CD1c-positive myeloid dendritic cell (primary cell): ENCODE measurements at regions not wholly inside any gene's neighbourhood (a gene's known extent, or its start where the extent isn't known, plus 50 kb on each side); places are given as distances from the start of the nearest gene placed in this dataset.
"Not testable (repeated sequence)": the region's sequence is repeated elsewhere in the genome, so short reads cannot be mapped to it uniquely, and the experiment has no call there.

ENCODE experiments used
- DNase-seq: peaks from one replicate; pipeline ENCODE4 v3.0.0-alpha.2; 2016; ENCODE audit errors: extremely low spot score

DNA sequence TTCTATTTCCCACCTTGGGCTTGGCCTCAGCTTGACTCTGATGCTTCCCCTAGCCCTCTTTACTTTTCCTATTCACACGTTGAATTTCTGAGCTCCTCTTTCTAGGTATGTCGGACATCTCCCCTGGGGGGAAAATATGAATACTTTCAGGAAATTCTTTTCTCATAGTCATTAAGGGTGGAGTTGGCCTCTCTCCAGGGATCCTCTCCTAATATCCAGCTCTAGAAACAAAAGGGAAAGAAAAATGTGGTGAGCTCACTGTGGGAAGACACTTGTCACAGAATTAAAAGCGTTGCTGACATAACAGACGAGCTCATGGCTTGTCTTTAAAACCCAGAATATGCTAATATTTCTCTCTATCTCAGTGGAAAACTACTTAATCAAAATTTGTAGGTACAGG, 132.7 kb upstream of the MEX3C start:
- no peak for DNase-seq

DNA sequence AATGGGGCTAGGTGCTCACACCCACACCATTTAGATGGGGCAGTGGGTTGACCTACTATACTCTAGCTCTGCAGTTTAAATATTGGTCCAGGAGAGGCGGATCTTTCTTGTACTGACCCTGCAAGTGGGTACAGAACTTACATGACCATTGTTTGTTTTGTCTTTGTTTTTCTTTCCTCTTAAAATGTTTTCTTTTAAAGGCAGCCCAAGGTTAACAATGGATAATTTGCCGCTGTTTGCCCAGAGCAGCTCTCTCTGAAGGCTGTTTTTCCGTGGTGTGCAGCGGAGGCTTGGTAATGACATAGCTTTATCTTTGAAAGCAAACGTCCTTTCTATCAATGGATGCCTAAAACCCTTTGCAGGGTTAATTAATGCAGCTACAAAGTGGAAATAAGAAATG, 133.3 kb upstream of the MEX3C start:
- no peak for DNase-seq

DNA sequence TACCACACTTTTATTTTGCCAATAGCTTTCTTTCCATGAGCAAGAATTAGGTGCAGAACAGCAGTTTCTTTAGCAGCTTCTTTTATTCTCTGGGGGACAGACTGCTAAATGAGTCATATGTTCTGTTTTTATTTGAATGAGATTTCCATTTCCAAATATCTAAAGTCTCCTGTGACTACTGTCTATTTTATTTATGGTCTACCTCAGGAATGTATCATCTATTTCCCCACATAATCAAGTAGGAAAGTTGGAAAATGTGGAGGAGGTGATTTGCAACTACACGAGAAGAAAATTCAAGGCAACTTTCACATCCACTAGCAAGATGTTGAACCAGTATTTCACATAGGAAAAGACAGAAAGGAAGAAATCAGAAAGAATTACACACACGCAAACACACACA, 139.9 kb upstream of the MEX3C start:
- no peak for DNase-seq

DNA sequence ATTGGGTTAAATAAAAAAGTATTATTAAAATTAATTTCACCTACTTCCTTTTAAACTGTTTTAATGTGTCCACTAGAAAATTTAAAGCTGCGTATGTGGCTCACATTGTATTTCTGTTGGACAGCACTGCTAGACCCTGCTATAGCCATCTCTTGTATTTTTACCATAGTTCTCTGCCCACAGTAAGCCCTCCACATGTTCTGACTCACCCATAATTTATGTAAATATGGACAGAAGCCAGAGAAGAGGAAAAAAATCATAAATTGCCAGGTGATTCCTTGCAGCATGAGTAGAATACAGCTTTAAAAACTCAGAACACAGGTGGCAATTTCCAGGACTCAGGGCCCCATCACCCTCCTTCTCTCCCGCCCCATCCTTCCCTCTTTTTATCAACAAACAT, 142.4 kb upstream of the MEX3C start:
- no peak for DNase-seq

DNA sequence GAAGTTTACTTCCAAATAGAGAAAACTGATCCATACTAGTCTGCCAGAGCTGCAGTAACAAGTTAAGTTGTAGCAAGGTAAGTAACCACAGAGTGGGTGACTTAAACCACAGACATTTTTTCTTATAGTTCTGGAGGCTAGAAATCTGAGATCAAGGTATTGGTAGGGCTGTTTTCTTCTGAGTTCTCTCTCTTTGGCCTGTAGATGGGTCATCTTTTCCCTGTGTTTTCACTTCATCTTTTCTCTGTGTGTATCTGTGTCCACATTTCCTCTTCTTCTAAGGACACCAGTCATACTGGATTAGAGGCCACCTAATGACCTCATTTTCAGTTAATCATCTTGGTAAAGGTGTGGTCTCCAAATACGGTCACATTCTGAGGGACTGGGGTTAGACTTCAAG, 142.9 kb upstream of the MEX3C start:
- DNase-seq = no peak

DNA sequence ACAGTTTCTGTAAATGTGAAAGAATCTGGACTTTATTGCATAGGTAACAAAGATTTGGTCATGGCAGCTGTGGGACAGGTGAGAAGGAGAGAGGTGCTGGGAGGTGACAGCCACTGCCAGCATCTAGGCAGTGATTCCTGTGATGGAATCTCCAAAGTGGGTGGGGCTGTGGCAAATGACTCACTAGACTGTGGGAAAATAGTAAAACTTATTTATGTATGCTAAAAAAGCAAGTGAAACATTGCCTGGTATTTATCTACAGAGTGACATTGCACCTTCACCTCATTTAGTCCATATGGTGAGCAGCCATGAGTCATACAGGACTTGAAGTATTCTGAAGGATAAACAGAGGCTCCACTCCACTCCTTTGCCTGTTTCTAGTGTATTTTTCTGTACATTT, 145.3 kb upstream of the MEX3C start:
- no peak for DNase-seq

DNA sequence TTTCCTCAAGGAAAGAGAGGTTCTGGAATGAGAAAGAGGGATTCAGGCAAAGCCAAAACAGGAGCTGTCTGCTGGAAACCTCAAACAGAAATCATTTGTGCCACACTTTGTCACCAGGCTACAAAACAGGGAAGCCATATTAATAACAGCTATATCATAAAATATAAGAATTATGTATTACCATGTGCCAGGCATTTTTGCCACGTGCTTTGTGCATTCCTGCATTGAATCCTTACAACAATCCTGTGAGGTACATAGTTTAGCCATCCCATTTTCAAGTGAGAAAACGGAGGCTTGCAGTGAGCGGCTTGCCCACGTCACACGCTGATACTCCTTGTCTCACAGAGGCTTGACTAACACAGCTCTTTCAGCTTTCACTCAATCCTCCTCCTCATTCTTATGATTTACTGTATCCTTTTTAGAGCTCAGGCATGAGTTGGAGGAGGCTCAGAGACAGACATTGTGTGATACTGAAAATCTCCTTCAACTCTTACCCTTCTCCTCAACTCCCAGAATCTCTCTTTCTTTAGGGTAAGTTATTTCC, 148.4 kb upstream of the MEX3C start:
- DNase-seq = no peak

DNA sequence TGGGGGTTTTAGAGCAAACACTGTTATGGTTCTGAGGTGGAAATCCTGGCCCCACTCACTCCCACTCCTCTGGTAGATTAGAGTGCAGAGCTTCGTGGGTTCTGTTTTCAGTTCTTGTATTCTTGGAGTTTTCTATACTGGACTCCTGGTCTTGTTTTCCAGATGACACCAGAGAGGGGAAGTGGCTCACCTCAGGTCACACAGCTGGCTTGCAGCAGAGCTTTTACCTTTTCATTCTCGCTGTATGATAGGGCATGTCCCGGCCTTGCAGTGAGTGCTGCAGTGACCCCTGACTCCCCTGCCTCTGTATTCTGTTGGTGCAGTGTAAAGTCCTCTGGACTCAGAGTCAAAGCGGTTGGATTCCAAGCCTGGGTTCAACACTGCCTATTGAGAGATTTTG, 148.9 kb upstream of the MEX3C start:
- DNase-seq = no peak

DNA sequence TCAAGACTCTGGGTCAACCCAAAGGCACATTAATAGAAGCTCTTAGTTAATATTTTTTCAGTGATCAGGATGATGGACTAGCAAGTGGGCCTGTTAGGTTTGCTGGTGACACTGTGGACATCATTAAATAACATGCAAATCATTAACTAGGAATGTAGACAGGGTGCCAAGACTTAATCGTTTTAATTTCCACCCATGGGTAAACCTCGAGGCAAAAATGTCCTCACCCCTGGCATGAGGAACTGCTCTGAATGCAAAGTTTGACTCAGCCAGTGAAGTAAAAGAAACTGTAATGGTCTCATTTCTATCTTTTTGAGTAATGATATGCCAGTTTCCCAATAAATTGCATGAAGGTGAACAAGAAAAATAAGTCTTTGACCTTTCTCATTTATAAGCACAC, 152.6 kb upstream of the MEX3C start:
- no peak for DNase-seq

DNA sequence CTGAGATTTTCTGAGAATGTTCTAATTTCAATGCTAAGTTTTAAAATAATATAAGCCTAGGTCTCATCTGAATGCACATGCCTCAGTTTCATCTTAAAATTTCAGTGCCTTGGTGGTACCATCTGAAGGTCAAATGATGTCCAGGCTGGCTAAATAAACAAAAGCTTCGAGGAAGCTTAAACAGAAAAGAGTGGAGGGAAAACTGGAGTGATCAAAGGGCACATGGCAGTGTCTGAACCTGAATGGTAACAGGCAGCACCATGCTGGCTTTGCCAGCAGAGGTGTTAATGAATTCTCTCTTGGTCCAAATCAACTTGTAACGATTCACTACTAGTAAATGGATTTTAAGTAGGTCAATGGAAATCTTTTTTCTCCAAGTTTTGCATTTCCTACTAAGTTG, 158.4 kb upstream of the MEX3C start:
- DNase-seq = no peak

DNA sequence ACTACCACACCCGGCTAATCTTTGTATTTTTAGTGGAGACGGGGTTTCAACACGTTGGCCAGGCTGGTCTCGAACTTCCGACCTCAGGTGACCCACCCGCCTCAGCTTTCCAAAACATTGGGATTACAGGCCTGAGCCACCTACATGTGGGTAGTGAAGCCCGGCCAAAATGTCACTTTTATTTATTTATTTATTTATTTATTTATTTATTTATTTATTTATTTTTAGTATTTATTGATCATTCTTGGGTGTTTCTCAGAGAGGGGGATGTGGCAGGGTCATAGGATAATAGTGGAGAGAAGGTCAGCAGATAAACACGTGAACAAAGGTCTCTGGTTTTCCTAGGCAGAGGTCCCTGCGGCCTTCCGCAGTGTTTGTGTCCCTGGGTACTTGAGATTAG, 162.8 kb upstream of the MEX3C start:
- not testable (repeated sequence) for DNase-seq

DNA sequence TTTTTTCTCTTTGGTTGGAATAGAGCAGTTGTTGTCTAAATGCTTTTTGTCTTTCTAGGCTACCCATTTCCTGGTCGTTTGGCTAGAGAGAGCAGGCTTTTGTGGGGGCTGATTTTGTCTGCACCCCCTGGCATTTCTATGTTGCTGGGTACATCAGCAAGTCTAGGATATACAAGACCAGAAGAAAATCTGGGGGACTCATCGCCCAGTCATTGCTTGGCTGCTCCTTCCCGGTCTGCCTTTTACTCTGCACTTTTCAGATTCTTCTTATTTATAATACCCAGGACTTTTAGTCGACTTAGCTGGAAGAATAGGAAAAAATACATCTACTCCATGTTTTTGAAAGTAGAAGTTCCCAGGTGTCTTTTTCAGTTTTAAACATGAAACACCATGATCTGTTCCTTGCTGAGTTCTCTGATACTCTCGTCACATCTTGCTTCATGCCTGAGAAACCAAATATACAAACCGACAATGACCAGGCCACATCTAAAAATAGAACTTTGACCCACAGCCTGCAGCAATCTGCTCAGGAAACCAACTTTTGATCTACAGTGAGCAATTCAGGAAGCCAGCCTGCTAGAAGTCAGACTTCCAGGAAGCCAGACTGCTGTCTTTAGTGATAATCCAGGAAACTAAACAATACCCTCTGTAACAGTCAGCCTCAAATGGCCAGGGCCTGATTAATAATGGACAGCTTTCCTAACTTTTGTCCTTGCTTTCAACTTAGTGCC, 163.8 kb upstream of the MEX3C start:
- no peak for DNase-seq

DNA sequence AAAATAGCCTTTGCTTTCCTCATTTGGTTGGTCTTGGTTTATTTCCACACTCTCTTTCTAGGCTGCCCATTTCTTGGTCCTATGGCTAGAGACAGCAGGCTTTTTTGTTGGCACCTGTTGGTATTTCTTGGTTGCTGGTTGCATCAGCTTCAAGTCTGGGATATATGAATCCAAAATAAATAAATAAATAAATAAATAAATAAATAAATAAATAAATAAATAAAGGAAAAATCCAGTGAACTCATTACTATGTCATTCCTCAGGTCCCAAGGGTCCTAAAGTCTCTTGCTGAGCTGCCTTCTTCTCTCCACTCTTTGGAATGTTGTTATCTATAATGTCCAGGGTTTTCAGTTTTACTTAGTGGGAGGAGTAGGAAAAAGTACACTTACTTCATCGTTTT, 165.9 kb upstream of the MEX3C start:
- no peak for DNase-seq

DNA sequence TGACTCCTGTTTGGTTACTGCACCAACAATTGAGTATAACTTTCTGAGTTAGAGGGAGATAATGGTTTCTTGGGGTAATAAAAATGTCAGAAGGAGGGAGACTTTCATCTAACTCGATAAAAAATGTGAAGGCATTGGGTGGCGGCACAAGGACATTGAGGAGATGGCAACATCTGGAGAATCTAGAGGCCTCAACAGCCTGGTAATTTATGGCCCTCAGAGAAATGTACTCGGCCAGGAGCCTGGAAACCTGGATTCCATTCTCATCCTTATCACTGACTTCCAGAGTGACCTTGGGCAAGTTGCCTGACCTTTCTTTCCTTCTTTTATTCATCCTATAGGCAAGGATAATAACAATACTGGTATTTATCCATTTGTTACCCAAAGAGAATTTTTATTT, 173.5 kb upstream of the MEX3C start:
- DNase-seq = no peak

DNA sequence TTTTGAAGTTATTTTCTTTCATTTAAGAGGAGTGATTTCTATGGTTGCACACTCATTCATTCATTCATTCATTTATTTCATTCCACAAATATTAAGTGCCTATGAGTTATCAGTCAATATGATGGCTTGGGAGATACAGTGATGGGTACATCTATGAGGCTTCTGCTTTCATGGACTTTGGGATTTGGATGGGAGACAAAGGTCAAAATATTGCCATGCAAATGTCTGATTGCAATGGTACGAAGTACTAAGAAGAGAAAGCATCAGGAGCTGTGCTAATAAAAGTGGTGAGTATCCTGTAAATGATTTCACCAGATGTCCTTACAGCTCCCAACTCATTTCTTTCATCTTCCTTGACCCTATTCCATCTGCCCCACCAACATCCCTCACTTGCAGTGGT, 174.4 kb upstream of the MEX3C start:
- DNase-seq = no peak

DNA sequence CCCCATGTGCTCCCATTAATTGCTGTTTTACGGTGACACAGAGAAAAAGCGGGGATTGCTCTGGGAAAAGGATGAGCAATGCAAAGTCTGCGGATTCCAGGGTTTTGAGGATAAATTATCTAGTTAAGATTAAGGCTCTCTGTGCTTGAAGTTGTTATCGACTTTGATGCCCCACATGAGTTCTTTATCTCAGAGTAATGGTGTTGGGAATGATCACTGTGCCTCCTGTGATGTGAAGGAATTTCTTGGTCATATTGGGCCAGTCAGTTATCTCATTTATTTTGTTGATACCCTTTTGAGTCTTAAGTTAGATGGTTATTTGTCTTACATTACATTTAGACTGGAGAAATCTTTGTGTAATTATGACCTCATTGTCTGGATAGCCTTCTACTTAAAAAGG, 184.6 kb upstream of the MEX3C start:
- no peak for DNase-seq

DNA sequence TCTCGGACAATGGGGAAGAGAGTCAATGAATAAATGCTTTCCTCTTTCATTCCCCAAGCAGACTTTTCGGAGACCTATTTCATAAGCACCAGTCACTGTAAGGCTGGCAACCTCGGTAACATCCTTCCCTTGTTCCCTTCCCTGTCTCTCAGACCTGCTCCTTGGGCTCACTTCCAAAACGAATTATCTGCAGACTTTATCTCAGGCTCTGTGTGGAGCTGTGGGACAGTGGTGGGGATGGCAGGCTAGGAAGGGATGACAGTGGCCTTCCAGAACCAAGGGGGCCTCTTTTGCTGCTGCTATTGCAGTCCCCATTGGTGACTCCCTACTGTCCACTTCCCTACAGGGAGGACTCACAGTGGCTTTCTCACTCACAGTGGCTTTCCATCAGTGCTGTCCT, 185.6 kb upstream of the MEX3C start:
- DNase-seq = no peak

DNA sequence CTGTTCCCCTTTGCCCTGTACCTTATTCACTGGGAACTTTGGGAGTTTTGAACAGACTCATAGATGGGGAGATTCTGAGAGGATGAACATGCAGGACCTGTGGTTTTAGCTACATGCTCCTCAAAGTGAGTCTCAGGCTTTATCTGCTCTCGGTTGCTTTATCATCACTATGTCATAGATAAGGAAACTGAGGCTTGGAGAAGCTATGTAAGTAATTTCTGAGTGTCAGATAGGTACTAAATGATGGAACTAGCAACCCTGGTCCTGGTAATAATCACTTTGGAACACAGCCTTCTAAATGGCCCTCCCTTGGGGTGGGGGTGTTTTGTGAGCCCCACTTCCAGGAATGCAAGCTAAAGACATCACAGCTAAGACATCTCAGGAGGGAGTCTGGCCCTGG, 186.2 kb upstream of the MEX3C start:
- DNase-seq = no peak

DNA sequence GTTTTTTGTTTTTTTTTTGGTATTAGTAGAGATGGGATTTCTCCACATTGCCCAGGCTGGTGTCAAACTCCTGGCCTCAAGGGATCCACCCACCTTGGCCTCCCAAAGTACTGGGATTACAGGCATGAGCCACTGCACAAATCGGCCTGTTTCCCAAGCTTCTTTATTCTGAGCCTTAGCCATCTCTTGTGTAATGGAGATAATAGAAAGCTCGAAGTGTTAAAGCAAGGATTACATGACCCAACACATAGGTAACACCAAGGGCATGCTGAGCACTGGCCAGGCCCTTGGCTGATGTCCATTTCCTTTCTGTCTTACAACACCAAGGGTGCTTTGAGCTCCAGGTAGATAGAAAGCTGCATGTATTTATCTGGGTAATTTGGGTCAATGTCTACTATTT, 187.8 kb upstream of the MEX3C start:
- DNase-seq = no peak

DNA sequence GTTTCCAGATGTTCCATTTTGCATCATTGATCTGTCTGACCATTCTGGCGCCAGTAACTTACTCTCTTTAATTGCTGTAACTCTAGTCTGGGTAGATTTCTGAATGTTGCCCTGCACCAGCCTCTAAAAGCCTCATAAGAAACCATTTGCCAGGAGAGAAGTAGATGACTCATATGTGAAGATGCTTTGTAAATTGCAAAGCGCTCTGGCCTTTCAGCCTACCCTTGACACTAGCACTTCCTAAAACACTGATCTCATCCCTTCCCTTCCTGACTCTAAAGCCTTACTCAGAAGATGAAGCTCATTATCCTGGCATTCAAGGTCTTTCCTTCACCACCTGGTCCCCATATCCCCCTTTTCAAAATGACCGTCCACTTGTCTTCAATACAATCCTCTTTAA, 193.2 kb upstream of the MEX3C start:
- no peak for DNase-seq

DNA sequence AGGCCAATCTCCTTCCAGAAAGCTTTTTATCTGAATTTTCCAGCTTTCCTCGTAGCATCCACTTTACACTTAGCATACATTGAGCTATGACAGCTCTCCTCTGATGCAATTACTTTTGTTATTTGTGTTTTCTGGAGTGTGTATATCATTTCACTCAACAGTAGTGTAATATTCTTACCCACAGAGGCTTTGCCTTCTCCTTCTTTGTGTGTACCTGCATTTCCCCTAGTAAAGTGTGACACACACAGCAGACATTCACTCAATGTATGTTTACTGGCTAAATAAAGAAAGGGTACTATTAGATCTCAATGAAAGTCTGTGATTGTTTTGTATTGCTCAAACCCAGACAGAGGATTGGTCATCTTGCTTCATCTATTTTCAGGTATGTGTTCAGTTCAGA, 193.7 kb upstream of the MEX3C start:
- DNase-seq = no peak

DNA sequence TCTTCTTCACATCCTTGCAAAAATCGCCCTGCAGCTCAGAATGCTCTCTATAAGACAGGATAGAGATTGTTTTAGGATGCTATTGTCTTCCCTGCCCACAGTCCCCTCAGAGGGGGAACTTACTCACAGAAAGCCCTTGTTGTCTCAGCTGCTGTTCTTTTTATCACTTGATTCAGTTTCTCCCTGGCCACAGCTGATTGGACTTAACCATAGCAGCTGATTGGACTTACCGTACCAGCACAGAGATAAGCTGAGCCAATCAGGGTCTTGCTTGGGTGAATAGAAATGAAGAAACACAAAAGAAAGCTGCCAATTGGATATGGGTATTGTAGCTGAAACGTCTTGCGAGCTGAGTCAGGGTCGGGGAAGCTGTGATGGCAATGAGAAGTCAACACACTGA, 194.2 kb upstream of the MEX3C start:
- no peak for DNase-seq

DNA sequence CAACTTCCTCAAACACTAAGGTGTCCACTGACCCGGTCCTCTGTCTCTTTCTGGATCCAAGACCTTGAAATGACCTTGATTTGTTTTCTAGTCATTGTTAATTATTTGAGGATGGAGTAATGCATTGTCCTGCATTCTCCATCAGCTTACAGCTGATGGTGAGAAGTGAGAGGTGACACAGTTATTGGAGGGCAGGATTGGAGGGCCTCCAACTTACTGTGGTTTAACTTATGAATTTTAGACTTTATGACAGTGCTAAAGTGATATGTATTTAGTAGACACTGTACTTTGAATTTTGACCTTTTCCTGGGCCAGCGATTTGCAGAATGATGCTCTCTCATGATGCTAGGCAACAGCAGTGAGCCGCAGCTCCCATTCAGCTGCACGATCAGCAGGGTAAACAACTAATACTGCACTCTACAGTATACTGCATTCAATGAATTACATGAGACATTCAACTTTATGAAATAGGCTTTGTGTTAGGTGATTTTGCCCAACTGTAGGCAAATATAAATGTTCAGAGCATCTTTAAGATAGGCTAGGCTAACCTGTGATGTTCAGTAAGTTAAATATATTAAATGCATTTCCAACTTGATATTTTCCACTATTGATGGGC, 200.0 kb upstream of the MEX3C start:
- no peak for DNase-seq

DNA sequence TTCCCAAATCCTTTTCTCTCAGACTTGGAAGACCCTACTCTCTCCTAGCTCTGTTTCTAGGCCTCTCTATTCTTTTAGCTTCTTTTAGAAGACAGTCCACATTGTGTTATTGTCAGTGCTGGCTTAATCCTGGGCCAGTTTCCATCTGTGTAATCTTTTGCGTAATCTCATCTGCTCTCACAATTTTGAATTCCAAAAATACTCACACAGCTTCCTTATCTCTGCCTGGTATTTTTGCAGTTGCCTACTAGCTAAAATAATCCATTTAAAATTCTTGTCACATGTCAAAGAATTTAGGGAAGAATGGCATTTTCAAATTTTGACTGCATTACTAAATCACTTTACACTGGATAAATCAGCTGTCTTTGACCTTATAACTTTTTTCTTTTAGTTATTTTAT, 200.6 kb upstream of the MEX3C start:
- no peak for DNase-seq
